ENCODE measurements at regions not wholly inside any gene's neighbourhood (a gene's known extent, or its start where the extent isn't known, plus 50 kb on each side); places are given as distances from the start of the nearest gene placed in this dataset.

DNA sequence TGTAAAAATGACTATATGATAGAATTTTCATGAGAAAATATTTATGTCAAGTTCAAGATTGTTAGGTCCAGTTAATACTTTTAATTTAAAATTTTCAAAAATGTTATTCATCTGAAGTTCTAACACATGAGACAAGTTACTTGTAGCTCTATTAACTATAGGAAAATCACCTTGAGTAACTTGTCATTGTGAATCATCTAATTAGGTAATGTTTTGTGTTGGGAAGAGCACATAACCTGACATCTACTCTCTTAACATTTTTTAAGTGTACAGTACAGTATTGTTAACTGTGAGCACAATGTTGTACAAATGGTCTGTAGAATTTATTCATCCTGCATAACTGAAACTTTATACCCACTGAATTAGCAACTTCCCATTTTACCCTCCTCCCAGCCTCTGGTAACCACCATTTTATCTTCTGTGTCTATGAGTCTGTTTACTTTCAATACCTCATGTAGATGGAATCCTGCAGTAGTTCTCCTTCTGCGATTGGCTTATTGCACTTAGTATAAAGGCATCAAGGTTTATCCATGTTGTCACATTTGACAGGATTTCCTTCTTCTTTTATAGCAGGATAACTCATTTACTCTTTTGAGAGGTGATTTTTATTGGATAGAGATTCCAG is 54.6 kb downstream of the ARL4A start:
- Histone ChIP-seq H3K4me3 (ENCODE audit: low read depth, low read length) (no peak overlapping the region), H3K36me3 (ENCODE audit: control insufficient read depth, insufficient read depth, low read length) (no peaks in the 10 kb centered on the region), H3K27me3 (ENCODE audit: control insufficient read depth, insufficient read depth, low read length) (no peaks in the 10 kb centered on the region)
- no peak for TF ChIP-seq CTCF (IDR thresholded peaks at IDR 0.05; ENCODE audit: insufficient read depth, low read depth, low read length)
- ChIA-PET CTCF (no interaction called here), POLR2A (no interaction called here)
- DNase-seq (ENCODE audit: low read depth) = no peak

- Histone ChIP-seq H3K4me3 (ENCODE audit: low read depth, low read length) (no peak overlapping the region), H3K27me3 (ENCODE audit: control insufficient read depth, insufficient read depth, low read length) (no peaks in the 10 kb centered on the region; the same call in 1 of the 2 replicates), H3K36me3 (ENCODE audit: control insufficient read depth, insufficient read depth, low read length) (no peaks in the 10 kb centered on the region)
- POLR2A ChIA-PET = no interaction called here
- TF ChIP-seq CTCF (IDR thresholded peaks at IDR 0.05; ENCODE audit: insufficient read depth, low read depth, low read length) = no peak
- no peak for DNase-seq (ENCODE audit: low read depth)
- CTCF ChIA-PET = no interaction called here
Observed at GRCh38 chr7:12746211-12746610, 58.8 kb downstream of the ARL4A start.

GRCh38 chr7:12747687-12748306 is 60.4 kb downstream of the ARL4A start:
- ChIA-PET CTCF (no interaction called here), POLR2A (no interaction called here)
- DNase-seq (ENCODE audit: low read depth) = no peak
- no peaks in the 10 kb centered on the region; the same call in 1 of the 2 replicates for H3K27me3 ChIP-seq (ENCODE audit: control insufficient read depth, insufficient read depth, low read length)
- no peak for TF ChIP-seq CTCF (IDR thresholded peaks at IDR 0.05; ENCODE audit: insufficient read depth, low read depth, low read length)
- no peaks in the 10 kb centered on the region for H3K36me3 ChIP-seq (ENCODE audit: control insufficient read depth, insufficient read depth, low read length)
- no peak overlapping the region for H3K4me3 ChIP-seq (ENCODE audit: low read depth, low read length)

- Histone ChIP-seq H3K36me3 (ENCODE audit: control insufficient read depth, insufficient read depth, low read length) (no peaks in the 10 kb centered on the region), H3K27me3 (ENCODE audit: control insufficient read depth, insufficient read depth, low read length) (no peaks in the 10 kb centered on the region; the same call in 1 of the 2 replicates), H3K4me3 (ENCODE audit: low read depth, low read length) (no peak overlapping the region)
- no peak for DNase-seq (ENCODE audit: low read depth)
- no peak for TF ChIP-seq CTCF (IDR thresholded peaks at IDR 0.05; ENCODE audit: insufficient read depth, low read depth, low read length)
- CTCF ChIA-PET = no interaction called here
- POLR2A ChIA-PET = no interaction called here
Observed at GRCh38 chr7:12749069-12749468, 61.6 kb downstream of the ARL4A start.

DNA sequence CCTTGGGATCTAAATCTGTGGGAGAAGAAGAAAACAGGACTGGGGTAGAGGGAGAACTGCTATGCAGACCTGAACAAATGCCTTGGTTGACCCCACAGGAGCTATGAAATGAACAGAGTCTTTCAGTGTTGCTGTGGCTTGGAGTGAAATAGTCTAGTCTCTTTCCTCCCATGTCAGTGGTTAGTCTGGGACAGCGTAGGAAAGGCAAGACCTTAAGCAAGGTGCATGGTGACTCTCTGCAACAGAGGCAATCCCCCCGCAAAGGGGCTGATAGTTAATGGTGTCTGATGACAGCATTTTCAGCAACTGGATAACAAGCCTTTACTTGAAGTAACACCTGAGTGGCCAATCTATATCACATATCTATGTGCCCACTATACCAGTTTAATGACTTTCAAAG is 62.3 kb downstream of the ARL4A start:
- Histone ChIP-seq H3K4me3 (ENCODE audit: low read depth, low read length) (no peak overlapping the region), H3K27me3 (ENCODE audit: control insufficient read depth, insufficient read depth, low read length) (no peaks in the 10 kb centered on the region; the same call in 1 of the 2 replicates), H3K36me3 (ENCODE audit: control insufficient read depth, insufficient read depth, low read length) (no peaks in the 10 kb centered on the region)
- ChIA-PET CTCF (no interaction called here), POLR2A (no interaction called here)
- TF ChIP-seq CTCF (IDR thresholded peaks at IDR 0.05; ENCODE audit: insufficient read depth, low read depth, low read length) = no peak
- DNase-seq (ENCODE audit: low read depth) = no peak

Data from BJ (cell line).